NCI-H526 treated with DMSO at 0.1 percent for 48 hours (cell line): ENCODE measurements at regions not wholly inside any gene's neighbourhood (a gene's known extent, or its start where the extent isn't known, plus 50 kb on each side); places are given as distances from the start of the nearest gene placed in this dataset.

ENCODE experiments used
- DNase-seq: peaks from one replicate; lab custom pipeline; 2025; lab: John Stamatoyannopoulos, UW

- DNase-seq: no peak
Measured at GRCh38 chr10:47230957-47231356, 69.0 kb upstream of the GDF10 start.

DNA sequence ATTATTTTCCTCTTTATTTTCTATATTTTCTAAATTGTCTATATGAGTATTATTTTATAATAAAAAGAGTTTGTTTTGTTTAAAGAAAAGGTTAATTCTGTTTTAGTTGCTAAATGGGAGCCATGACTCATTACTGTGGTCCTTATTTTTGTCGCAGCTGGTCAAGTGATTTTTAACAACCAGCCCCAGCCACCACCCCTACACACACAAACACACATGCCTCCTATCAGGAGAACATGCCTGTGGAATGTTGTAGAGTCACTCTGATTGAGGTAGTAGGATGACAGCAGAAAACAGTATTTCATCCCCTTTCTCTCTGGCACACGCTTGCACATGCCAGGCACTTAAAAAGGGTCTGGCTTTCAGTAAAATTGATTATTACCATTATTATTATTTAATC, 68.6 kb upstream of the GDF10 start:
- no peak for DNase-seq

DNA sequence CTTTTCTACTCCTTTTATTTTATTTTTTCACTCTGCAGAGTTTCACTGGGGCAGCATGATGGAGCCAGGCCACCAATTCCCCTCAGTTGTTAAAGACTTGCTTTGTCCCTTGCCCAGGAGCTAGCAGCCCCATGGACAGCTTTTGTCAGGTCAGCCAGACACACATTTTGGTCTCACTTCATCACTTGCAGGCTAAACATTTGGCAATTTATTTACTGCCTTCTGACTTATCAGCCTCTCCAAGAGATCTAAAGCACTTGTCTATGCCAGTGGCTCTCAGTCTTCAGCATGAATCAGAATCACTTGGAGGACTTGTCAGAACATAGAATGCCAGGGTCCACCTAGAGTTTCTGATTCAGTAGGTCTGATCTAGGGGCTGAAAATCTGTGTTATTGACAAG, 66.4 kb upstream of the GDF10 start:
- no peak for DNase-seq

DNA sequence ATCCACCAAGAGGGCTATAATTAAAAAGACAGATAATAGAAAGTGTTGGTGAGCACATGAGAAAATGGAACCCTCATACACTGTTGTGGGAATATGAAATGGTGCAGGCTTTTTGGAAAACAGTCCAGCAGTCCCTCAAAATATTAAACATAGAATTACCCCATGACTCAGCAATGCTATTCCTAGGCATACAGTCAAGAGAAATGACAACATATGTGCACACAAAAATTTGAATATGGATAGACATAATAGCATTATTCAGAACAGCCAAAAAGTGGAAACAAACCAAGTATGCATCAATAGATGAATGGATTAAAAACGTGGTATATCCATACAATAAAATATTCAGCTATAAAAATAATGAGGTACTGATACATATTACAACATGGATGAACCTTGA, 64.5 kb upstream of the GDF10 start:
- no peak for DNase-seq

DNA sequence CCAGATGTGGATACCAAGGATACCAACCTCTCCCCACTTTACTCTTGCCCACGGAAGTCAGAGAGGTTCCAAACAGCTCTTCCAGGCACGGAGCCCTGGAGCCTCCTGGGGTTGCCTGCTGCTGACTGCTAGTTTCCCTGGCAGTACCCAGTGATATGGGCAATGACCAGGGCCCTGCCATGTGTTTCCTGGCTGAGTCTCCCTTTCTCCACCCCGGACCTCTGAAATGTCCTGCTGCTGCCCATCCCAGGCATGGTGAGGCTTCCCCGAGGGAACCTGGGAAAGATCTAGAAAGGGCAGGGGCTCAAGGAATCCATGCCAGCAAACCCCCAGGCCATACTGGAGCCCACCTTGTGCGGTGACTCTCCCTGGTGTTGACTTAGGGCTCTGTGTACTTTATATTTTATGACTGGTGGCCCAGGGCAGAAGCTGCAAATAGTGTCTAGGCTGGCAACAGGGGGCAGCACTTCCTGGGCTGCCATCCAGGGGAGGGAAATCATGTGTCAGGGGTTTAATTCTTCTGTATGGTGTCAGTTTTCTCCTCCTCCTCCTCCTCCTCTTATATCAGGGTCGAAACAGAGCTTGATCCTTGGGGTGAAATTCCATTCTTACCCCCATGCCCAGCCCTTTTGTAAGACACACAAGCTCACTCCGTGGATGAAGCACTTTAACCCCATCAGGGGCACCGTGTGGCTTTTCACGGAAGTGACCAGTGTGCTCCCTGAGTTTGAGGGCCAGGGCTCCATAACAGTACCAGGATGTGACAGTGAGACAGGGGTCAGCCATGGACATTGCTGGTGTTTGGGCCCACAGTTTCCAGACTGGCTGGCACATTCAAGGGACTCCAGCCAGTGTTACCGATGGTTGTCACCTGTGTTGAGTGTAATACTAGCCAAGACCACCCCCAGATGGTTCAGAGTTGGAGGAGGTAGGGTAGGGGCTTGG, 62.4 kb upstream of the GDF10 start:
- no peak for DNase-seq

DNA sequence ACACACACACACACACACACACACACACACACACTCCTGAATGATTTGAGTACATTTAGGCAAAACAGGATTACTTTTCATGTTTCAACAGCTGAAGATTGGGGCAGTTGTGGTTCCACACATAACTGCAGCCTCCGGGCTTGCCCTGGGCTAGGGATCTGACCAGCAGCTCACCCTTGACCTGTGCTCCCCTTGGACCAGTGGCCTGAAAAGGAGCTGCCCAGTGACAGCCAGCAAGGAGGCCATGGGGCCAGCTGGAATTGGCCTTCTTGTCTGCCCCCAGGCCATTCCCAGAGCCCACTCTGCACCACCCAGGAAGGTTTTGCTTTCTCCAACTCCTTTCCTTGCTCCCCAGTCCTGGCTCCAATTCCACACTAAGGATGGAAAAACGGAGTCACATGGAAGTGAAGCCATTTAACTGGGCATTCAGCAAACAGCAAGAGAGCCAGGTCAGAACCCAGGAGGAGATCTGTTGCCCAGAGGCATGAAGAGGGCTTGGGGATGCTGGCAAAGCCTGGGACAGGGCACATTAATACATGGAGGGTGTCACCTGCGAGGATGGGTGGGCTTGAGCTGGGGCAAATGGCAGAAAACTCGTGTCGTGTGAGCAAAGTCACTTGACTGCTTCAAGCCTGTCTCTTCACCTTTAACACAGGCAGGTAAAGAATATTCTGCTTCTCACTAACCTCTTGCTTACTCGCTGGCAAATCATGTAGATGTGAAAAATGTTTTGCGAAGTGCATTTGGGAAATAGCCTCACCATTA, 61.5 kb upstream of the GDF10 start:
- DNase-seq: no peak

GRCh38 chr10:47239211-47239610, 60.8 kb upstream of the GDF10 start:
- DNase-seq: no peak

DNA sequence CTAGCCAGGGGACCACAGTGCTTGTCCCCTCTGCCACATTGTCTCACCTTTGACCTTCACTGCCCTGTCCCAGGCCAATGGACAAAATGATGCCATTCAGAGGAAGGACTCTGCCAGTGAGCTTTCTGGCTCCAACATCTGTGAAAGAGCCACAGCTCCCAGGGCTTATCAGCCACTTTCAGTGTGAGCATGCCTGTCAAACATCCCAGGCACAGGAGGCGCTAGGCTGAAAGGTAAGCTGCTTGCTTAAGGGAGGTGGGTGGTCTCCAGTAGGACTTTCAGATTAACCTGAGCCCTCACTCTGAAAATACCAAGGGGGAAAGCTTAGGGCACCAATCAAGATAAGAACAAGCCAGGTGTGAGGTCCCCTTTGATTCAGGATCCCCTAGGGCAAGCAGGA, 59.8 kb upstream of the GDF10 start:
- DNase-seq: no peak

GRCh38 chr10:47241256-47241655, 58.7 kb upstream of the GDF10 start:
- no peak for DNase-seq

GRCh38 chr10:47241946-47242867, 57.8 kb upstream of the GDF10 start:
- DNase-seq: no peak

DNA sequence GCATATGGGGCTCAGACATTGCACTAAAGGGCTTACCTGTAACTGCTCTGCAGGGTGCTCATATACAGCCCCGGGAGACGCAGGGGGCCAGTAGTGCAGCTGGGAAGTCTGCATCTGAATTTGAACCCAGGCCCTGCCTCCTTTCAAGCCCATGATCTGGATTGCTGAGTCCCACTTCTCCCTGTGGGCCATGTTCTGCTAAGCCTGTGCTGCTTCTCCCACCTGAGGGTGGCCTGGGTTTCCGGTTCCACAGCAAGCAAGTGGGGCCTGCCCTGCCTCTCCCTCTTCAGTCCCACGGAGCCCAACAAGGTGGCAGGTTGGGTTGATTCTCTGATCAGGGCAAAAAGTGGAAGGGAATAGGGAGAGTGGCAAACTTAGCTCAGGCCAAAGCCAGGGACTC, 56.6 kb upstream of the GDF10 start:
- no peak for DNase-seq

GRCh38 chr10:47243791-47244190, 56.2 kb upstream of the GDF10 start:
- DNase-seq: no peak

DNA sequence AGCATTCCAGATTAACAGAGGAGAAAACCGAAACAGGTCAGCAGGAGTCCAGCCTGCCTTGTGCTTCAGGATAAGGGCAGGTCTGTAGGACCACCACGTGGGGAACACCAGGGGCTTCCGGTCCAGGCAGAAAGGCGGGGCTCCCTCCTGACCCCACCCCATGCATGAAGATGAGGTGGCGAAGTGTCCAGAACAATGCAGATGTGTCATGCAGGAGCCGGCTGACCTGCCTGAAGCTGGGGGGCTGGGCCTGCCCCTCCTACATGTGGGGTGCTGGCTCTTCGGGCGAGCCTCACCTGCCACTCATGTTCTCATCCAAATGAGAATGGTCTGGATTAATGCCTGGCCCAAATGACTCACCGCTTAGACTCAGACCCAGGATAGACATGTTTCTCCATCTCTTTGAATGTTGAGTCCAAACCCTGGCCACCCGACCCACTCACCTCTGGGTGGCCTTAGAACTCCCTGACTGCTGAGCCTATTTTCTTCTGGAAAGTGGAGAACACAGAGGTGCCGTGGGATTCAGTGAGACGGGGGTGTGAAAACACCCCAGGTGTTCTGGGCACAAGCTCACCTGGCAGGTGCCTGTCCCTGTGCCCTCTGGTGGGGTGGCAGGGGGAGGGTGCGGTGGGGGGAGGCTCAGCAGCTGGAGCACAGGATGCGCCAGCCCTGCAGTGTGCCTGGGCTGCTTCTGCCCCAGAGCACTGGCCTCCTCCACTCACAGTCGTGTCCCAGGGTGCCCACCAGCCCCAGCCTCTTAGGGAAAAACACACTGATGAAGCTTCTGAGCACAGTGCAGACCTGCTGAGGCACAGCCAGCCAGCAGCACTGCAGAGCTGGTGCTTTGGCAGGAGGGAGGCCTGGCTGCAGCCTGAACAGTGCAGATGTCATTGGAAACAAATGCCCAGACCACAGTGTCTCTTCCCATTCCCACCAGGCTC, 55.2 kb upstream of the GDF10 start:
- DNase-seq: no peak

- DNase-seq: no peak
Measured at GRCh38 chr10:47245731-47246350, 54.2 kb upstream of the GDF10 start.

DNA sequence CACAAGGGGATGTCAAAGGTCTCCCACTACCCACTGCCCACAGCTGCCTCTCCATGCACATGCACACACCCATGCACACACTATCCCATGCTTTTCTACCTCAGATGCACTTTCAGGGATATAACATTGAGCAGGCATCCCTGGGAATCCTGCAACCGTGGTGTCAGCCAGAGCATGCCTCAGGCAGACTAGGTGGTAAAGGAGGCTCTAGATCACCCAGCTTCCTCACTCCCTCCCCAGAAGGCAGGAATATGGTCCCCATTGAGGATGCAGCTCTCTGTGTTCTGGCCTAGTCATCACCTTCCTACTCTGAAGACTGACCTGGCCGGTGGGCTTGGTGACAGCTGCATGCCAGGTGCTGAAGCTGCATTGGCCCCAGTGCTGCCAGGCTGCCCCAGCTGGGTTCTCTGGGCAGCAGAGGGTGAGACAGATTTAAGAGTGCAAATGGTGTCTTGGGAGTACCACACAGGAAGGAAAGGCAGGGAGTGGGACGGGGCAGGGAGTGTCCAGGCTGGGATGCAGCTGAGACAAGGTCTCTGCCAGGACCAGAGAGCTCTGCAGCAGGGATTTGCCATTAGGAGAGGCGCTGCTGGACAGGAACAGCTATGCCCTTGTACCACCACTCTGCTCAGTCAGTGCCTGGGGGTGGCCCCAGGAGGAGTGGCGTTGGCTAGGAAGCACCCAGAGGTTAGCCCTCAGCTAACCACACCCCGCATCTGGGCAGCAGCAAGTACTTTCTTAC, 53.4 kb upstream of the GDF10 start:
- no peak for DNase-seq

DNA sequence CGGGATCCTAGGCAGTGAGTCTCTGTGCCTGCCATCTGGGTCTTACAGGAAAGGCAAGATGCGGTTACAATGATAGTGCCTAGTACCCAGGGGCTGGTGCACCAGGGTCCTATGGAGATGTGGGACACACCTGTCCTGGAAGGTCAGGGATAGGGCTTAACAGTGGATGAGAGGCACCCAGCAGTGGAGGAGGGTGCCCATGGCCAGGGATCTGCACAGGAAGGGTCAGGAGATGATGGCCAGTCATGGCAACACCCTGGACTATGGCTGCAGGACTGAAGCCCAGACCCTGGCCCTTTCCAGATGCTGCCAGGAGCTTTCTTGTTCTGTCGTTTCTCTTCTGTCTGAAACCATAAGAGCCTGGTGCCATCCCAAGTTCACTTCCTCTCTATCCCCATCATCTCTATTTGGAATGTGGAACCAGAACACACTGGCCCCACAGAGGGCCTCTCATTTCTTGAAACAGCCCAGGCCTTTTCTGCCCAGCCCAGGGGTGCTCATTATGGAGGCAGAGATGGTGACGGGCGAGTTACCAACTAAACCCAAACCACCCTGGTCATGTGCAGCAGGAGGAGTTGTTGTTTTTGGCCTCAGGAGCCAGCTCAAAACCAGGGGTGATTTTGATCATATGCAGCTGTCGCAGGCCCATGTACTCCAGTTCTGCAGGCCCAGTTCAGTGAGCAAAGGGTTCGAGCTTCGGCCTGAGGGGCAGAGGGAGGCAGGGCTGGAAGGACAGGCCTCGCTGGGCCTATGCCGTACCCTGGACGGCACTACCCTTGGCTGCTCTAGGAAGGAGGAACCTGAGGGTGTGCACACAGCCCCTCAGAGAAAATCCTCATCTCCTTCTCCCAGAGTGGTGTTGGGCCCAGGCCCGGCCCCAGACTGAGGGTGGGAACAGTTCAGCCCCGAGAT, 52.6 kb upstream of the GDF10 start:
- no peak for DNase-seq

DNA sequence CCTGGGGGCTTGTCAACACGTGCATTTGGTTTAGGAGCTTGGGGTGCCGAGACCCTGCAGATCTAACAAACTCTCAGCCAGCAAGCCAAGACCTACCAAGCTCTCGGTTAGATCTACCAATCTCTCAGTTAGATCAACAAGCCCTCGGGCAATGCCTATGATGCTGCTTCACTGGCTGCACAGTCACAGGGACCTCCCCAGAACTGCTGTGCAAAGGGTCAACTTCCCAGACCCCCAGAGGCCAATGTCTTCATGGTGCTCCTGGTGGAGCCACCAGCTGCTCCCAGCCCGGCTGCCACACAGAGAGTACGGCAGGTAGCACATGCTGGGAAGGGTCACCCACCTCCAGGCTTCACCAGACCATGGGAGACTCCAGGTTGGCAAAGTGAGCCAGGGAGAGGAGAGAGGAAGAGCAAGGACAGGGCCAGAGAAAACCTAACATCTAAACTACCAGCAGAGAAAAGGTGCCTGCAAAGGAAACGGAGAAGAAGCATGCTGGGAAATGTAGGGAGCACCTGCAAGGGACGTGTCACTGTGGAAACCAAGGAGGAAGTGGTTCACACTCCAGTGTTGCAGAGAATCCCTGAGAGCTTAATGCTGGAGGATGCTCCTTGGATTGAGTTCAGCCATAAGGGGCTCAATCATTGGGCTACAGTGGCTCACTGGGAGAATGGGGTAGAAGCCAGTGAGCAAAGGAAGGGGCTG, 51.5 kb upstream of the GDF10 start:
- no peak for DNase-seq

- DNase-seq: no peak
Measured at GRCh38 chr10:47249881-47250280, 50.1 kb upstream of the GDF10 start.
